ENCODE measurements at regions not wholly inside any gene's neighbourhood (a gene's known extent, or its start where the extent isn't known, plus 50 kb on each side); places are given as distances from the start of the nearest gene placed in this dataset.

DNA sequence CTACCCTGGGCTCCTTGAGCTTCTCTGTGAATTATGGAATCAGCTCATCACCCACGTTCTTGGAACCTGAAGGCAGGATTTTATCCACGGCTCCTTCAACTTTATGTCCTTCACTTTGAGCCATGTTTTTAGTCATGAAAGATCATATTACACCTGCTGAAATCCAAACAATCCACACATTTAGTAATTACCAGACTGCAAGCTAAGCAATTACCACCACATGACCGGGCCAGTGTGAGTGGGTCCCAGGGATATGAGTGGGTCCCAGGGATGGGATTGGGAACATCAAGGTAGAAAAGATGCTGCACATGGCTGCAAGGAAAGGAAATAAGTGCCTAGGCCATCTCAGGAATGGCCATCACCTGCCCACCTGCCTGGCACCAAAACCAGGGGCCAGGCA lies 140.3 kb upstream of the IQSEC1 start:
- H3K27ac ChIP-seq (ENCODE audit: low read length), result no peak overlapping the region
- H2AFZ ChIP-seq (ENCODE audit: low read length), result no peak overlapping the region
- H3K9me3 ChIP-seq (ENCODE audit: low read length), result no peaks in the 10 kb centered on the region

GRCh38 chr3:13211605-13212210 lies 138.5 kb upstream of the IQSEC1 start:
- H3K9me3 ChIP-seq (ENCODE audit: low read length), result no peaks in the 10 kb centered on the region
- H3K9ac ChIP-seq (ENCODE audit: low read length), result no peak overlapping the region
- H3K79me2 ChIP-seq (ENCODE audit: low read length), result no peaks in the 10 kb centered on the region
- no peaks in the 10 kb centered on the region for H3K4me1 ChIP-seq (ENCODE audit: low read length)
- DNase-seq, result no peak
- H3K27ac ChIP-seq (ENCODE audit: low read length), result no peak overlapping the region
- no peaks in the 10 kb centered on the region for H3K9me2 ChIP-seq (replicated peaks; ENCODE audit: insufficient read depth, low read length)
- no peak overlapping the region for H2AFZ ChIP-seq (ENCODE audit: low read length)
- H3K27me3 ChIP-seq (ENCODE audit: low read length), result no peaks in the 10 kb centered on the region
- H3K4me3 ChIP-seq (ENCODE audit: low read length), result no peak overlapping the region
- H4K20me1 ChIP-seq (ENCODE audit: insufficient read depth, low read depth, low read length), result peaks cover 69% of the 10 kb centered on the region; the same call in 1 of the 2 replicates
- H3K36me3 ChIP-seq (ENCODE audit: insufficient read depth, low read length), result no peaks in the 10 kb centered on the region
- H3K4me2 ChIP-seq (ENCODE audit: low read depth, low read length, poor library complexity, severe bottlenecking), result no peak overlapping the region

More for the DNA sequence above, 140.3 kb upstream of the IQSEC1 start:
- DNase-seq, result no peak
- no peaks in the 10 kb centered on the region for H3K27me3 ChIP-seq (ENCODE audit: low read length)
- H3K9me2 ChIP-seq (replicated peaks; ENCODE audit: insufficient read depth, low read length), result no peaks in the 10 kb centered on the region
- no peak overlapping the region for H3K4me3 ChIP-seq (ENCODE audit: low read length)
- no peak overlapping the region for H3K4me2 ChIP-seq (ENCODE audit: low read depth, low read length, poor library complexity, severe bottlenecking)
- no peaks in the 10 kb centered on the region for H3K4me1 ChIP-seq (ENCODE audit: low read length)
- H4K20me1 ChIP-seq (ENCODE audit: insufficient read depth, low read depth, low read length), result peaks cover 73% of the 10 kb centered on the region
- no peaks in the 10 kb centered on the region for H3K36me3 ChIP-seq (ENCODE audit: insufficient read depth, low read length)
- H3K9ac ChIP-seq (ENCODE audit: low read length), result no peak overlapping the region
- H3K79me2 ChIP-seq (ENCODE audit: low read length), result no peaks in the 10 kb centered on the region

GRCh38 chr3:13210221-13210975 lies 137.2 kb upstream of the IQSEC1 start:
- Histone ChIP-seq H3K79me2 (ENCODE audit: low read length) (no peaks in the 10 kb centered on the region), H3K27ac (ENCODE audit: low read length) (no peak overlapping the region), H3K27me3 (ENCODE audit: low read length) (no peaks in the 10 kb centered on the region), H3K9ac (ENCODE audit: low read length) (no peak overlapping the region), H4K20me1 (ENCODE audit: insufficient read depth, low read depth, low read length) (peaks cover 63% of the 10 kb centered on the region; the same call in 1 of the 2 replicates), H3K4me2 (ENCODE audit: low read depth, low read length, poor library complexity, severe bottlenecking) (no peak overlapping the region), H2AFZ (ENCODE audit: low read length) (no peak overlapping the region), H3K9me3 (ENCODE audit: low read length) (no peaks in the 10 kb centered on the region), H3K4me3 (ENCODE audit: low read length) (no peak overlapping the region), H3K36me3 (ENCODE audit: insufficient read depth, low read length) (no peaks in the 10 kb centered on the region), H3K9me2 (replicated peaks; ENCODE audit: insufficient read depth, low read length) (no peaks in the 10 kb centered on the region), H3K4me1 (ENCODE audit: low read length) (no peaks in the 10 kb centered on the region)
- DNase-seq, result no peak

GRCh38 chr3:13209634-13209997 lies 136.4 kb upstream of the IQSEC1 start:
- H3K79me2 ChIP-seq (ENCODE audit: low read length), result no peaks in the 10 kb centered on the region
- H3K4me2 ChIP-seq (ENCODE audit: low read depth, low read length, poor library complexity, severe bottlenecking), result no peak overlapping the region
- no peaks in the 10 kb centered on the region for H3K27me3 ChIP-seq (ENCODE audit: low read length)
- DNase-seq, result no peak
- H4K20me1 ChIP-seq (ENCODE audit: insufficient read depth, low read depth, low read length), result peaks cover 63% of the 10 kb centered on the region; the same call in 1 of the 2 replicates
- no peak overlapping the region for H3K27ac ChIP-seq (ENCODE audit: low read length)
- H3K9ac ChIP-seq (ENCODE audit: low read length), result no peak overlapping the region
- no peaks in the 10 kb centered on the region for H3K36me3 ChIP-seq (ENCODE audit: insufficient read depth, low read length)
- no peaks in the 10 kb centered on the region for H3K9me3 ChIP-seq (ENCODE audit: low read length)
- H2AFZ ChIP-seq (ENCODE audit: low read length), result no peak overlapping the region
- H3K4me3 ChIP-seq (ENCODE audit: low read length), result no peak overlapping the region
- H3K9me2 ChIP-seq (replicated peaks; ENCODE audit: insufficient read depth, low read length), result no peaks in the 10 kb centered on the region
- no peaks in the 10 kb centered on the region for H3K4me1 ChIP-seq (ENCODE audit: low read length)

- DNase-seq, result no peak
- no peaks in the 10 kb centered on the region for H3K9me3 ChIP-seq (ENCODE audit: low read length)
- no peaks in the 10 kb centered on the region for H3K9me2 ChIP-seq (replicated peaks; ENCODE audit: insufficient read depth, low read length)
- H3K4me2 ChIP-seq (ENCODE audit: low read depth, low read length, poor library complexity, severe bottlenecking), result no peak overlapping the region
- H3K27ac ChIP-seq (ENCODE audit: low read length), result no peak overlapping the region
- no peak overlapping the region for H2AFZ ChIP-seq (ENCODE audit: low read length)
- no peaks in the 10 kb centered on the region for H3K79me2 ChIP-seq (ENCODE audit: low read length)
- H3K4me3 ChIP-seq (ENCODE audit: low read length), result no peak overlapping the region
- no peaks in the 10 kb centered on the region for H3K27me3 ChIP-seq (ENCODE audit: low read length)
- H4K20me1 ChIP-seq (ENCODE audit: insufficient read depth, low read depth, low read length), result peaks cover 60% of the 10 kb centered on the region; the same call in 1 of the 2 replicates
- H3K9ac ChIP-seq (ENCODE audit: low read length), result no peak overlapping the region
- no peaks in the 10 kb centered on the region for H3K36me3 ChIP-seq (ENCODE audit: insufficient read depth, low read length)
- H3K4me1 ChIP-seq (ENCODE audit: low read length), result no peaks in the 10 kb centered on the region
Observed at GRCh38 chr3:13208706-13209633, 135.7 kb upstream of the IQSEC1 start.

GRCh38 chr3:13207975-13208705 lies 134.9 kb upstream of the IQSEC1 start:
- Histone ChIP-seq H3K4me3 (ENCODE audit: low read length) (no peak overlapping the region), H3K27me3 (ENCODE audit: low read length) (no peaks in the 10 kb centered on the region), H3K4me2 (ENCODE audit: low read depth, low read length, poor library complexity, severe bottlenecking) (no peak overlapping the region), H3K4me1 (ENCODE audit: low read length) (no peaks in the 10 kb centered on the region), H2AFZ (ENCODE audit: low read length) (no peak overlapping the region), H3K9ac (ENCODE audit: low read length) (no peak overlapping the region), H3K9me3 (ENCODE audit: low read length) (no peaks in the 10 kb centered on the region), H4K20me1 (ENCODE audit: insufficient read depth, low read depth, low read length) (peaks cover 59% of the 10 kb centered on the region; the same call in 1 of the 2 replicates), H3K9me2 (replicated peaks; ENCODE audit: insufficient read depth, low read length) (no peaks in the 10 kb centered on the region), H3K36me3 (ENCODE audit: insufficient read depth, low read length) (no peaks in the 10 kb centered on the region), H3K79me2 (ENCODE audit: low read length) (no peaks in the 10 kb centered on the region), H3K27ac (ENCODE audit: low read length) (no peak overlapping the region)
- no peak for DNase-seq

GRCh38 chr3:13207578-13207922 lies 134.3 kb upstream of the IQSEC1 start:
- no peak overlapping the region for H3K4me3 ChIP-seq (ENCODE audit: low read length)
- H3K27me3 ChIP-seq (ENCODE audit: low read length), result no peaks in the 10 kb centered on the region
- no peak overlapping the region for H3K4me2 ChIP-seq (ENCODE audit: low read depth, low read length, poor library complexity, severe bottlenecking)
- H2AFZ ChIP-seq (ENCODE audit: low read length), result no peak overlapping the region
- no peak overlapping the region for H3K27ac ChIP-seq (ENCODE audit: low read length)
- H3K4me1 ChIP-seq (ENCODE audit: low read length), result no peaks in the 10 kb centered on the region
- H3K79me2 ChIP-seq (ENCODE audit: low read length), result no peaks in the 10 kb centered on the region
- no peaks in the 10 kb centered on the region for H3K9me3 ChIP-seq (ENCODE audit: low read length)
- no peaks in the 10 kb centered on the region for H3K36me3 ChIP-seq (ENCODE audit: insufficient read depth, low read length)
- H3K9ac ChIP-seq (ENCODE audit: low read length), result no peak overlapping the region
- DNase-seq, result no peak
- H4K20me1 ChIP-seq (ENCODE audit: insufficient read depth, low read depth, low read length), result peaks cover 59% of the 10 kb centered on the region; the same call in 1 of the 2 replicates
- no peaks in the 10 kb centered on the region for H3K9me2 ChIP-seq (replicated peaks; ENCODE audit: insufficient read depth, low read length)

Data from Karpas-422 (cell line).